Neuronal stem cell (in vitro differentiated cells): ENCODE measurements at regions not wholly inside any gene's neighbourhood (a gene's known extent, or its start where the extent isn't known, plus 50 kb on each side); places are given as distances from the start of the nearest gene placed in this dataset.
A peak's percentile ranks its signal among the peaks of the same experiment; 100 is the strongest.

Source experiments
- DNase-seq: peaks from one replicate; pipeline ENCODE4 v3.0.0-alpha.2; 2013; ENCODE audit warnings: low spot score
- H2AFZ ChIP-seq: one replicate; pipeline ENCODE4 v1.6.1; 2013; ENCODE audit warnings: mild to moderate bottlenecking, low read length, inconsistent platforms
- H2AK5ac ChIP-seq: 2 replicates; pipeline ENCODE4 v1.6.1; 2013; ENCODE audit warnings: low read depth, mild to moderate bottlenecking, inconsistent platforms, low read length, moderate library complexity, mixed read lengths
- H2BK120ac ChIP-seq: 2 replicates; pipeline ENCODE4 v1.6.1; 2013; ENCODE audit warnings: low read depth, mild to moderate bottlenecking, inconsistent platforms, low read length, moderate library complexity, mixed read lengths
- H2BK12ac ChIP-seq: one replicate; pipeline ENCODE4 v1.6.1; 2013; ENCODE audit warnings: low read length, inconsistent platforms
- H2BK15ac ChIP-seq: 2 replicates; pipeline ENCODE4 v1.6.1; 2013; ENCODE audit warnings: mild to moderate bottlenecking, low read length, inconsistent platforms, mixed read lengths
- H2BK5ac ChIP-seq: one replicate; pipeline ENCODE4 v1.6.1; 2013; ENCODE audit warnings: inconsistent platforms, mild to moderate bottlenecking, low read length, moderate library complexity
- H3K14ac ChIP-seq: one replicate; pipeline ENCODE4 v1.6.1; 2013; ENCODE audit warnings: low read length, inconsistent platforms
- H3K18ac ChIP-seq: 2 replicates; pipeline ENCODE4 v1.6.1; 2013; ENCODE audit warnings: low read length, inconsistent platforms
- H3K23ac ChIP-seq: 2 replicates; pipeline ENCODE4 v1.6.1; 2013; ENCODE audit warnings: low read depth, mild to moderate bottlenecking, mixed read lengths, low read length, inconsistent platforms; ENCODE audit not compliant: poor library complexity
- H3K27ac ChIP-seq: replicated peaks from 3 replicates; pipeline ENCODE4 v1.5.1; 2013; ENCODE audit warnings: low read length, inconsistent platforms
- H3K27me3 ChIP-seq, 3 experiments: 2 replicates each; pipeline ENCODE4 v1.6.1; 2013; ENCODE audit warnings: low read length in 3 of 3, mild to moderate bottlenecking in 2 of 3, inconsistent platforms in 1 of 3, low read depth in 1 of 3, mixed read lengths in 1 of 3, moderate library complexity in 1 of 3; ENCODE audit not compliant: control insufficient read depth in 3 of 3, insufficient read depth in 3 of 3
- H3K36me3 ChIP-seq, 2 donors: replicated peaks in 1 of 2; 2 replicates each; pipeline ENCODE4 v1.6.1; 2013; ENCODE audit warnings: low read length in 2 of 2; ENCODE audit not compliant: control insufficient read depth in 2 of 2, insufficient read depth in 2 of 2
- H3K4ac ChIP-seq: 2 replicates; pipeline ENCODE4 v1.6.1; 2013; ENCODE audit warnings: inconsistent platforms, mild to moderate bottlenecking, low read length, moderate library complexity
- H3K4me1 ChIP-seq, 2 donors: 1 replicate in 1 of 2; 2 replicates in 1 of 2; pipeline ENCODE4 v1.6.1; 2013; ENCODE audit warnings: low read length in 2 of 2, low read depth in 1 of 2; ENCODE audit not compliant: control insufficient read depth in 2 of 2, insufficient read depth in 1 of 2
- H3K4me2 ChIP-seq: one replicate; pipeline ENCODE4 v1.6.1; 2013; ENCODE audit warnings: mild to moderate bottlenecking, low read length, inconsistent platforms; ENCODE audit not compliant: insufficient read depth, poor library complexity, severe bottlenecking
- H3K4me3 ChIP-seq, 2 donors: 2 replicates each; pipeline ENCODE4 v1.5.1; 2013; ENCODE audit warnings: low read length in 2 of 2, mild to moderate bottlenecking in 2 of 2, inconsistent platforms in 1 of 2, moderate library complexity in 1 of 2
- H3K79me1 ChIP-seq: one replicate; pipeline ENCODE4 v1.6.1; 2013; ENCODE audit warnings: low read depth, mild to moderate bottlenecking, inconsistent platforms, low read length, moderate library complexity
- H3K9ac ChIP-seq: one replicate; pipeline ENCODE4 v1.6.1; 2013; ENCODE audit warnings: mild to moderate bottlenecking, low read depth, low read length, inconsistent platforms; ENCODE audit not compliant: poor library complexity
- H3K9me3 ChIP-seq, 2 donors: replicated peaks in 1 of 2; 2 replicates each; pipeline versions ENCODE3 to v1.6.1; 2013; ENCODE audit warnings: low read length in 2 of 2, mild to moderate bottlenecking in 2 of 2, inconsistent platforms in 1 of 2, low read depth in 1 of 2, mixed read lengths in 1 of 2, moderate library complexity in 1 of 2; ENCODE audit not compliant: control insufficient read depth in 2 of 2, insufficient read depth in 1 of 2
- H4K8ac ChIP-seq: one replicate; pipeline ENCODE4 v1.6.1; 2013; ENCODE audit warnings: low read depth, mild to moderate bottlenecking, inconsistent platforms, low read length, moderate library complexity
- H4K91ac ChIP-seq: one replicate; pipeline ENCODE4 v1.6.1; 2013; ENCODE audit warnings: low read length, low read depth, mild to moderate bottlenecking, inconsistent platforms; ENCODE audit not compliant: poor library complexity
- WGBS, 2 donors: extraction: QIAGEN DNeasy Blood & Tissue Kit; methylation state at CpG; one replicate each; pipeline ENCODE4 v1.1.7; 2013; ENCODE audit warnings: missing lambda C conversion rate in 2 of 2, mixed read lengths in 1 of 2; ENCODE audit not compliant: insufficient read length in 2 of 2, insufficient replicate concordance in 1 of 2; ENCODE audit errors: extremely low coverage in 2 of 2; 5-methylcytosine and 5-hydroxymethylcytosine counted together

DNA sequence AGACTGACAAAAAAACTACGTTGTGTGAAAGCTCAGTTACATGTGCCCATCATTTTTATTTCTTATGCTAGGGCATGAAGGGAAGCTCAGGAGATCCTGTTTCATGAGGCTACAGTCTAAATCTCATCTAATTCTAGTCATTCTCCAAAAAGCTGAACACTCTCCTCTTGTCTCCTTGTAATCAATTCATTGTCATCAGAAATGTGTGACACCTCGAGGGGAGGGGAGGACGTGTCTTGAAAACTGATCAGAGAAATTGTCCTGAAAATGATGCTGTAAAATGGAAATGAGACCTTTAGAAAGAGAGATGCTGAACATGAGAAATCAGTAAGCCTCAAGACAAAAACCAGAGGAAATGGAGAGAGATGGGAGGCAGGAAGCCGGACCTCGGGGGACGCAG lies 103.4 kb downstream of the DAD1 start:
- H3K9me3 ChIP-seq: no peaks in the 10 kb centered on the region
- no peak overlapping the region for H2AK5ac ChIP-seq
- no peak for DNase-seq
- no peak overlapping the region for H3K14ac ChIP-seq
- H2BK120ac ChIP-seq: no peak overlapping the region
- no peak overlapping the region for H3K23ac ChIP-seq
- H3K27me3 ChIP-seq: no peaks in the 10 kb centered on the region
- H3K79me1 ChIP-seq: no peaks in the 10 kb centered on the region
- no peak overlapping the region for H2BK12ac ChIP-seq
- H3K18ac ChIP-seq: no peak overlapping the region
- peaks cover 0 to 8% of the 10 kb centered on the region in 2 donors for H3K4me1 ChIP-seq
- no peak overlapping the region for H2AFZ ChIP-seq
- H4K91ac ChIP-seq: no peak overlapping the region
- H2BK15ac ChIP-seq: no peak overlapping the region
- H3K4me3 ChIP-seq: no peak overlapping the region
- no peaks in the 10 kb centered on the region for H3K36me3 ChIP-seq
- no peak overlapping the region for H2BK5ac ChIP-seq
- H3K4ac ChIP-seq: no peak overlapping the region
- no peak overlapping the region for H3K9ac ChIP-seq
- WGBS, 2 donors: no CpG with 5 or more reads among the region's 6 CpGs
- H4K8ac ChIP-seq: no peak overlapping the region
- no peak overlapping the region for H3K4me2 ChIP-seq
- H3K27ac ChIP-seq: no peak overlapping the region

DNA sequence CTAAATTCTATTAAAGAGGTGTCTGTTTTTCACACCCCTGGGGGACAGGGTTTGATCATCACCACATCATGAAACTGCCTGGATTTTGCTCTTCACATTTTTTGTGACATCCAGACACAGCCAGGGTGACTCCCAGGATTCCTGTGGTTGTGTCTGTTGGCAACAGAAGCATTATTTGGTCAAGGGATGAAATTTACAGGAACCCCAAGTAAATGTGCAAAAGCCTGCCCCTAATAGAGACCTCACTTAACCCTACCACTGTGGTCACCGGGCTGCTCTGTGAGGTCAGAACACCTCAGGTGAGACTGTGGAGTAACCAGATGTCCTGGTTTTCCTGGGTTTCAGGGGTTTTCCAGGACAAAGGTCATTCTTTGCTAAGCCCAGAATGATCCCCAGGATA lies 103.8 kb downstream of the DAD1 start:
- H2BK120ac ChIP-seq: no peak overlapping the region
- H3K4me1 ChIP-seq: peaks cover 3 to 8% of the 10 kb centered on the region in 2 donors
- no peak overlapping the region for H2AFZ ChIP-seq
- no peaks in the 10 kb centered on the region for H3K27me3 ChIP-seq
- H3K4ac ChIP-seq: no peak overlapping the region
- no peak overlapping the region for H2BK15ac ChIP-seq
- DNase-seq: no peak
- no peaks in the 10 kb centered on the region for H3K36me3 ChIP-seq
- H3K9me3 ChIP-seq: no peaks in the 10 kb centered on the region
- no peak overlapping the region for H3K9ac ChIP-seq
- H2BK12ac ChIP-seq: no peak overlapping the region
- H3K4me3 ChIP-seq: no peak overlapping the region
- H2BK5ac ChIP-seq: no peak overlapping the region
- H4K8ac ChIP-seq: no peak overlapping the region
- H2AK5ac ChIP-seq: no peak overlapping the region
- H3K23ac ChIP-seq: no peak overlapping the region
- H3K18ac ChIP-seq: no peak overlapping the region
- H3K4me2 ChIP-seq: no peak overlapping the region
- H3K79me1 ChIP-seq: no peaks in the 10 kb centered on the region
- no peak overlapping the region for H4K91ac ChIP-seq
- WGBS, 2 donors: no CpG with 5 or more reads among the region's 1 CpG
- H3K14ac ChIP-seq: no peak overlapping the region
- no peak overlapping the region for H3K27ac ChIP-seq

DNA sequence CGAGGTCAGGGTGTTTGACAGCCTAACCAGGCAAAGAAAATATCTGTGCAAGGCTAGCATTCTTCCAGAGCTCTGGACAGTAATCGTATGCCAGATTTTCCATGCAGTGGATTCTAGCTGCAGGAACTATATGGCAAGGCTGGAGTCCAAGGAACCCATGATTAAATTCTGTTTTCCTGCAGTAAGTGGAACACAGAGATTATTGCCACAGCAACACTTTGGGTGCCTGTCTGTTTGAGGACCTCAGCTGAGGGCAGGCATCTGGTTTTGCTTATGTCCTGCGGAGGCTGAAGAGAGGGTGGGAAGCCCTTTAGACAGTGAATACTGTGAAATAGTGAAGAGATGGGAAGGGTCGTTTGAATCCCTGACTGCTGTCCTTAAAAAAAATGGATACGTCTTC lies 104.4 kb downstream of the DAD1 start:
- no peak overlapping the region for H2AK5ac ChIP-seq
- no peaks in the 10 kb centered on the region for H3K27me3 ChIP-seq
- no peak overlapping the region for H4K8ac ChIP-seq
- no peak overlapping the region for H3K4me3 ChIP-seq
- no peaks in the 10 kb centered on the region for H3K79me1 ChIP-seq
- H2BK120ac ChIP-seq: no peak overlapping the region
- H3K9me3 ChIP-seq: no peaks in the 10 kb centered on the region
- no peak overlapping the region for H2BK5ac ChIP-seq
- no peak overlapping the region for H3K9ac ChIP-seq
- H3K14ac ChIP-seq: no peak overlapping the region
- no peak overlapping the region for H2AFZ ChIP-seq
- H3K27ac ChIP-seq: no peak overlapping the region
- no peak overlapping the region for H3K18ac ChIP-seq
- H3K4ac ChIP-seq: no peak overlapping the region
- no peak overlapping the region for H3K4me2 ChIP-seq
- H2BK12ac ChIP-seq: no peak overlapping the region
- no peak overlapping the region for H4K91ac ChIP-seq
- peaks cover 9 to 10% of the 10 kb centered on the region in 2 donors for H3K4me1 ChIP-seq
- no peaks in the 10 kb centered on the region for H3K36me3 ChIP-seq
- H3K23ac ChIP-seq: no peak overlapping the region
- no peak overlapping the region for H2BK15ac ChIP-seq
- no peak for DNase-seq
- WGBS, 2 donors: no CpG with 5 or more reads among the region's 5 CpGs

DNA sequence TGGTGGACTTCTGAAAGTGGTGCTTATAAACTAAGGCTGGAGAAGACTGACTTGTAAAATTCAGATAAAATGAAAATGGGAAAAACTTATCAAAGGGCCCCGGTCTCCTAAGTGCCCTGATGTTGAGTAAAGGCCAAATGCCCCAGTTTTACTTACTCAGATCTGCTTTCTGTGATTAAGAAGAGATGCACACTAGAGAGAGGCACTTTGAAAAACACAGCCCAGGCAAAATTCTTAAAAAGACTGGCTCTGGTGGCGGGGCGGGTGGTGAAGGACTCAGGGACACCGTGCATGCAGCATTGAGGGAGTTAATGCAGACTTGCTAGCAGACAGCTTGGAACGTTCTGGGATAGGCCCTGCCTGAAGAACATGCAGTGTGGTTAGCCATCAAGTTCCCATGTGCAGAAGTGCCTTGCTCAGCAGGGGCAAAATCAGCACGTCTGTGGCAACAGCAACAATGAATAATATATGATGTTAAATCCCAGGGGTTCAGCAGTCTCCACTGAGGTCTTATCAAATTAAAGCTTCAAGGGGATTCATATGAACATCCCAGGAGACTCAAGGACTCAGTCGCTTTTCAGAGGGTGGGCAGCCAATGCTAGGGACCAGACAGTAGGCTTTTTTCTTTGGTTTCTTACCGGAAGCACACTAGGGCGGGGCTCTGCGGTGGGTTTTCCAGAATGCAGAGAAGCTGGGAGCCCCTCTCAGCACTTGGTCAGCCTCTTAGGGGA lies 105.0 kb downstream of the DAD1 start:
- Histone ChIP-seq H4K91ac (no peak overlapping the region), H3K27ac (no peak overlapping the region), H3K4ac (no peak overlapping the region), H2AK5ac (no peak overlapping the region), H3K4me2 (no peak overlapping the region), H3K36me3 (no peaks in the 10 kb centered on the region), H3K4me1 (peaks cover 12 to 14% of the 10 kb centered on the region in 2 donors), H3K27me3 (no peaks in the 10 kb centered on the region), H2BK15ac (peak overlapping the region; percentile 27), H3K9me3 (no peaks in the 10 kb centered on the region), H2BK5ac (no peak overlapping the region), H3K4me3 (no peak overlapping the region), H2AFZ (no peak overlapping the region), H3K9ac (no peak overlapping the region), H3K18ac (peak overlapping the region; percentile 16), H2BK12ac (no peak overlapping the region), H2BK120ac (no peak overlapping the region), H3K79me1 (no peaks in the 10 kb centered on the region), H4K8ac (no peak overlapping the region), H3K23ac (no peak overlapping the region), H3K14ac (no peak overlapping the region)
- no peak for DNase-seq
- WGBS, 2 donors: no CpG with 5 or more reads among the region's 10 CpGs
